Activated T-cell treated with anti-CD3 and anti-CD28 coated beads, Interleukin-2, amount 50 U/mL, for 48 hours (primary cell): ENCODE measurements at regions not wholly inside any gene's neighbourhood (a gene's known extent, or its start where the extent isn't known, plus 50 kb on each side); places are given as distances from the start of the nearest gene placed in this dataset.
"Not testable (repeated sequence)": the region's sequence is repeated elsewhere in the genome, so short reads cannot be mapped to it uniquely, and the experiment has no call there.

Experiments used
- DNase-seq, 2 experiments: peaks; one replicate each; pipeline ENCODE4 v3.0.0-alpha.2; 2020

- DNase-seq, result no peak
These were observed 586.4 kb downstream of the ACTL7B start for GRCh38 chr9:108269371-108269770.

GRCh38 chr9:108265065-108265464, 590.7 kb downstream of the ACTL7B start:
- DNase-seq, result no peak

- DNase-seq, result no peak
These were observed 591.7 kb downstream of the ACTL7B start for GRCh38 chr9:108264093-108264492.

GRCh38 chr9:108262836-108263235, 593.0 kb downstream of the ACTL7B start:
- no peak for DNase-seq

GRCh38 chr9:108259917-108260675, 595.7 kb downstream of the ACTL7B start:
- DNase-seq, result no peak

GRCh38 chr9:108258640-108259039, 597.1 kb downstream of the ACTL7B start:
- no peak for DNase-seq

GRCh38 chr9:108257382-108257781, 598.4 kb downstream of the ACTL7B start:
- no peak for DNase-seq

GRCh38 chr9:108254236-108254635, 601.5 kb downstream of the ACTL7B start:
- no peak for DNase-seq

- not testable (repeated sequence) for DNase-seq
These were observed 608.4 kb downstream of the ACTL7B start for GRCh38 chr9:108247391-108247790.

- no peak for DNase-seq
These were observed 609.9 kb downstream of the ACTL7B start for GRCh38 chr9:108245901-108246300.

- DNase-seq, result no peak
These were observed 610.5 kb downstream of the ACTL7B start for GRCh38 chr9:108245331-108245730.

GRCh38 chr9:108244686-108245085, 611.1 kb downstream of the ACTL7B start:
- no peak for DNase-seq

GRCh38 chr9:108241384-108242073, 614.3 kb downstream of the ACTL7B start:
- DNase-seq, result no peak

- DNase-seq, result no peak
These were observed 616.0 kb downstream of the ACTL7B start for GRCh38 chr9:108239696-108240321.

- no peak for DNase-seq
These were observed 620.2 kb downstream of the ACTL7B start for GRCh38 chr9:108235609-108236008.

- DNase-seq, result no peak
These were observed 621.0 kb downstream of the ACTL7B start for GRCh38 chr9:108234811-108235210.

GRCh38 chr9:108225149-108225800, 630.5 kb downstream of the ACTL7B start:
- DNase-seq, result no peak

GRCh38 chr9:108224716-108225115, 631.1 kb downstream of the ACTL7B start:
- no peak for DNase-seq

GRCh38 chr9:108219664-108220063, 636.1 kb downstream of the ACTL7B start:
- no peak for DNase-seq

- no peak for DNase-seq
These were observed 638.1 kb downstream of the ACTL7B start for GRCh38 chr9:108217431-108218349.

- DNase-seq, result no peak
These were observed 642.3 kb downstream of the ACTL7B start for GRCh38 chr9:108213511-108213910.

- no peak for DNase-seq
These were observed 643.6 kb downstream of the ACTL7B start for GRCh38 chr9:108212184-108212583.
